SK-N-MC (cell line): ENCODE measurements at regions not wholly inside any gene's neighbourhood (a gene's known extent, or its start where the extent isn't known, plus 50 kb on each side); places are given as distances from the start of the nearest gene placed in this dataset.
"Not testable (repeated sequence)": the region's sequence is repeated elsewhere in the genome, so short reads cannot be mapped to it uniquely, and the experiment has no call there.

Experiments
- DNase-seq: peaks from one replicate; pipeline ENCODE4 v3.0.0-alpha.2; 2011; ENCODE audit warnings: low read depth, low spot score
- H3K27ac ChIP-seq: fragments of 200-600 bp; sonication (generic); 2 replicates; pipeline ENCODE4 v1.5.1; 2016; ENCODE audit warnings: mixed run types
- H3K36me3 ChIP-seq: fragments of 200-600 bp; sonication (generic); 2 replicates; pipeline ENCODE4 v1.6.1; 2017; ENCODE audit warnings: antibody characterized with exemption, low read length, mixed read lengths; ENCODE audit not compliant: insufficient read depth
- H3K4me3 ChIP-seq: fragments of 200-600 bp; sonication (generic); 2 replicates; pipeline ENCODE4 v1.5.1; 2016
- H3K9ac ChIP-seq: fragments of 200-600 bp; sonication (generic); 2 replicates; pipeline ENCODE4 v1.8.0; 2017; ENCODE audit warnings: mixed run types, mixed read lengths; ENCODE audit not compliant: insufficient read length
- H3K9me3 ChIP-seq: fragments of 200-600 bp; sonication (generic); 2 replicates; pipeline ENCODE4 v1.6.1; 2017; ENCODE audit warnings: low read depth, mild to moderate bottlenecking, antibody characterized with exemption, low read length, moderate library complexity, mixed read lengths
- EZH2 ChIP-seq: fragments of 200-600 bp; sonication (generic); IDR thresholded peaks from one replicate; pipeline ENCODE4 v1.6.1; 2017; ENCODE audit warnings: antibody characterized with exemption
- FOXP2 ChIP-seq: optimal IDR thresholded peaks from 2 replicates; pipeline ENCODE3; 2011; ENCODE audit warnings: mild to moderate bottlenecking, moderate library complexity; ENCODE audit not compliant: insufficient read depth; ENCODE audit errors: extremely low read length, control extremely low read depth
- POLR2AphosphoS5 ChIP-seq: IDR thresholded peaks from 2 replicates; pipeline ENCODE4 v1.6.1; 2012; ENCODE audit warnings: mild to moderate bottlenecking, low read depth, low read length, borderline replicate concordance

DNA sequence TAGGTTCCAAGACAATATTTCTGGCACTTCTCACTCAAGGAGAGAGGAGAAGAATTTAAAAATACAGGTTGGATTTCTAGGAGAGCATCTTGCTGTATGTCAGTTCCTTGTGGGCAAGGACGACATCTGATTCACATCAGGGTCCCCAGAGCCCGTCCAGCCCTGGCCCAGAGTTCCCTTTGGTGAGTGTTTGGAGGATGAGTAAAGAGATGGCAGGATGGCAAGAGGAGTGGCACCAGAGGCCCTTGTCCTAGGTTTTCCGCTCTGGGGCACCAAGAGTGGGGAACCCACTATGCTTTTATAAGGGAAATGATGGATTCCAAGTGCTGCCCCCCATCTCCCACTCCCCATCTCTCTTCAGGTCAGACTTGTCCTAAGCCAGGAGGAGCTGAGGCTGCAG lies 181.8 kb downstream of the TBC1D2B start:
- H3K9me3 ChIP-seq = no peaks in the 10 kb centered on the region
- H3K36me3 ChIP-seq = no peaks in the 10 kb centered on the region
- H3K9ac ChIP-seq = no peak overlapping the region
- DNase-seq = no peak
- no peak for TF ChIP-seq EZH2
- no peak for TF ChIP-seq POLR2AphosphoS5
- TF ChIP-seq FOXP2 = no peak
- no peak overlapping the region for H3K27ac ChIP-seq
- H3K4me3 ChIP-seq = no peak overlapping the region

DNA sequence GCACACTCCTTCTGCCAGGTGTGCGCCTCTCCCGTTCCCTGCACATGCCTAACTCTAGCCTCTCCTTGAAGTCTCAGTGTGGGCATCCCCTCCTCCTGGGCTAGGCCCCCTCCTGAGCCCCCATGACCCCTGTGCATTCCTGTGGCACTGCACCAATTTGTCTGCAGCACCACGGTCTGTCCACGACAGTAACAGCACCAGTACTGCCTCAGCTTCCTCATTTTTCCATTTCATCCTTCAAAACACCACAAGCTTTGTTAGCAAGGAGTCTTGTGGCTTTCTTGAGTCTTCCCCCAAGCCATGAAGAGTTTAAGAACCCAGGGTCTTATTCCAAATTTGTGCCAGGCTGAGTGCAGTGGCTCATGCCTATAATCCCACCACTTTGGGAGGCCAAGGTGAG lies 182.4 kb downstream of the TBC1D2B start:
- not testable (repeated sequence) for DNase-seq, H3K9ac ChIP-seq, H3K27ac ChIP-seq, H3K9me3 ChIP-seq, H3K4me3 ChIP-seq, H3K36me3 ChIP-seq

DNA sequence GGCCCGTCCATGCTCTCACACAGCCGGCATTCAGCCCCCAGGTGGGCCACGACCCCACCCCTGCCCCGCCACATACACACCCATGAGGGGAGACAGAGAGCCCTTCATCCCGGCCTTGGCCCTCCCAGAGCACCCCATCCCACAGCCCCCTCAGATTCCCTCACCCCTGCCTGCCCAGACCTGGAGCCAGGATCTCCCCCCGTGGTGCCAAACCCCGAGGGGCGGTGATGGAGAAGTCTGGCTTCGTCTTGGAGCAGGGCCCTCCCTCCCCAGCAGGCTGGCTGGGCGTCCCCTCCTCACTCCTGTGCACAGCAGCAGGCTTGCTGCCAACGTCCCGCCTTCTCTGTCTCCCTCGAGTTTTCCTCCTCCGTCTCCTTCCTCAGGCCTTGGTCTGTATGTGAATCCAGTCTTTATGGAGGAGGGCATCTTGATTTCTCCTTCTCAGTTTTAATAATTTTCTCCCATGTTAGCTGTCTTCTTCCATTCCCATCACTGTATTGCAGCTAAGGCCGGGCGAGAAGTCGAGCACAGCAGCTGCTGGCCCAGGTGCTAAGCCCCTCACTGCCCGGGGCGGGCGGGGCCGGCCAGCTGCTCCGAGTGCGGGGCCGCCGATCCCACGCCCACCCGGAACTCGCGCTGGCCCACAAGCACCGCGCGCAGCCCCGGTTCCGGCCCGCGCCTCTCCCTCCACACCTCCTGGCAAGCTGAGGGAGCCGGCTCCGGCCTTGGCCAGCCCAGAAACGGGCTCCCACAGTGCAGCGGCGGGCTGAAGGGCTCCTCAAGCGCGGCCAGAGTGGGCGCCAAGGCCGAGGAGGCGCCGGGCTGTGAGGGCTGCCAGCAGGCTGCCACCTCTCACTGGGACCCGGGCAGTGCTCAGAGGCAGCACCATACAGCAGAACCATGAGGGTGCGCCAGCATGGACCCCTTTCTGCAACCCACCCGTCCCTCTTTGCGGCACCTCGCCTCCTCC lies 183.6 kb downstream of the TBC1D2B start:
- H3K27ac ChIP-seq, H3K9ac ChIP-seq, H3K4me3 ChIP-seq, DNase-seq, H3K9me3 ChIP-seq, H3K36me3 ChIP-seq: not testable (repeated sequence)

DNA sequence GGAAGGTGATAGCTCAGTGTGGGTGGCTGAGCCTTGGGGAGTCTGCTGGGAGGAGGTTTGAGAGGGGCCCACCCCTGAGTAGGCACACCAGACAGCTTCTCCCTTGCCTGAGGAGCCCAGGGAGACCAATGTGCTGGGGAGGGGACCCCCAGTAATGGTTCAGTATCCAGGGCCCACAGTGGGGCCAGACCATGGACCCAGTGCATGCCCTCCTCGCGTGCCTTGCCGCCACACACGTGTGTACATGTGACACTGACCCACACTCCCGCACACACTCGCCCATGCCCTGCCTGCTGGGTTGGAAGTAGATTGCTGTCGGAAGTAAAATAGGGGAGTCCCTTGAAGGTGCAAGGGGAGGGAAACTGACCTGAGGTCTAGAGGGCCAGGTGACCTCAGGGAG lies 184.3 kb downstream of the TBC1D2B start:
- H3K36me3 ChIP-seq, H3K27ac ChIP-seq, DNase-seq, H3K9me3 ChIP-seq, H3K9ac ChIP-seq, H3K4me3 ChIP-seq: not testable (repeated sequence)

DNA sequence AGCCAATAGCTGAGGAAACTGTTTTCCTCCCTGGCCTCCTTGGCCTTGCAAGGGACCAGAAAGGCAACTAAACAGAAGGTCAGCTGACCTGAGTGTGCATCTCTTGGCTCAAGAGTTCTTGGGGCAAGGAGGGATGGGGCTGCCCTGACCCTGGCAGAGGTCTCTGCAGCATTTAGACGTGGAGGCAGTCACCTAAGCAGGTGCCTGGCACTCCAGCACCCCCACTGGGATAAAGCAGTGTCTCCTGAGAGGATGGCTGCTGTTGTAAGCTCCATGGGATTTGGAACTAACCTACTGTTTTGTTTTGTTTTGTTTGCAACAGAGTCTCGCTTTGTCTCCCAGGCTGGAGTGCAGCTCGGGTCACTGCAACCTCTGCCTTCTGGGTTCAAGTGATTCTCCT lies 185.2 kb downstream of the TBC1D2B start:
- H3K4me3 ChIP-seq = no peak overlapping the region
- DNase-seq = no peak
- no peak overlapping the region for H3K9ac ChIP-seq

DNA sequence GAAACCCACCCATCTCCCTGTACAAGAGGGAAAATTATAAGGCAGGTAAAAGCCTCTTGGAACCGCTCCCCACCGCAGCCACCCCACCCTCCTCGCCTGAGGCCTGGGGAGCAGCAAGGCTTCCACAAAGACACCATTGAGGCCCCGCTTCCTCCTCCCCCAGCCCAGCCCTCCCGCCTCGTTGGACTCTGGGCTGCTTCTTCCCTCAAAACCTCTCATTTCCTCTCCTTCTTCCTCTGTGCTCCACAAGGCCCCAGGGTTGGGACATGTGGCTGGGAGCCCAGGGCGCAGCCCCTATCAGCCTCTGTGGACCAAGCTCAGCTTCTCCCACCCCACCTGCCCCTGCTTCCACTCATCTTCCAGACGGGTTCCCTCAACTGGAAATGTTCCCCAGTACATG lies 185.6 kb downstream of the TBC1D2B start:
- not testable (repeated sequence) for H3K4me3 ChIP-seq, H3K9ac ChIP-seq, H3K27ac ChIP-seq, H3K9me3 ChIP-seq, DNase-seq, H3K36me3 ChIP-seq

More for the DNA sequence above, 185.2 kb downstream of the TBC1D2B start:
- Histone ChIP-seq H3K27ac (no peak overlapping the region), H3K36me3 (no peaks in the 10 kb centered on the region), H3K9me3 (no peaks in the 10 kb centered on the region)
- TF ChIP-seq EZH2 = no peak
- no peak for TF ChIP-seq POLR2AphosphoS5
- TF ChIP-seq FOXP2 = no peak

DNA sequence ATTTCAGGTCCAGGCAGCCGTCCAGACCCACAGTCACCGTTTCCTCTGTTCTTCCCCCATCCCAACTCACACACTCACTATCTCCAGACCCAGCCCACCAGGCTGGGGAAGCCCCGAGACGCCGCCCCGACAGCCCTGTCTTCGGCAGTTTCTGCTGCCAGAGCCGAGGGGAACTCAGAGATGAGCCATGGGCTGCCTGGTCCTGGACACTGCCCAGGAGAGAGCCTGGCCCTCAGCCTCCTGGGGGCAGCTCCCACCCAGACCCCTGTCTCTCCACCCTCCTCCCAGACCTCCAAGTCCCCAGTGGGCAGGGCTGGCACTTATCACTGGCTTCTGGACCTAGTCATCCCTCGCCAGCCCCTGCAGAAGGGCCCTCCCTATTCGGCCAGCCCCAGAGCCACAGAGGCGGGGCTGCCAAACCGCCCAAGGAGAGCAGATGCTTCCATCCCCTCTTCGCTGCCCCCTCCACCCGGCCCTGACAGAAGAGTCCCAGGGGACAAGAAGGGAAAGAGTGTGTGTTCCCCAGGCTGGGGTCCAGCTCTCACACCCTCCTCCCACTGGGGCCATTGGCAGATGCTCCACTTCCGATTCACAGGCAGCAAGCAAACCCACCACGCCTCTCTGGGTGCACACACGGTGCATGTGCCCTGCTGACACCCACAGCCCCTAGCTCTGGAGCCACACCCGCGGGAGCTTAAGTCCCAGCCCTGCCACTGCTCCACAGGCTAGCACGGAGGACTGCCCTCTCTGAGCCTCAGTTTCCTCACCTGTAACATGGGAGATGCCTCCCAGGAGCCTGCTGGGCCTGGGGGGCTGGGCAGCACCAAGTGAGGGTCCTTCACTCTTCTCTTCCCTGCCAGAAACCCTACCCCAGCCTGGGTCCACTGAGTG lies 186.4 kb downstream of the TBC1D2B start:
- H3K9me3 ChIP-seq, H3K36me3 ChIP-seq, H3K27ac ChIP-seq, H3K9ac ChIP-seq, H3K4me3 ChIP-seq, DNase-seq: not testable (repeated sequence)

DNA sequence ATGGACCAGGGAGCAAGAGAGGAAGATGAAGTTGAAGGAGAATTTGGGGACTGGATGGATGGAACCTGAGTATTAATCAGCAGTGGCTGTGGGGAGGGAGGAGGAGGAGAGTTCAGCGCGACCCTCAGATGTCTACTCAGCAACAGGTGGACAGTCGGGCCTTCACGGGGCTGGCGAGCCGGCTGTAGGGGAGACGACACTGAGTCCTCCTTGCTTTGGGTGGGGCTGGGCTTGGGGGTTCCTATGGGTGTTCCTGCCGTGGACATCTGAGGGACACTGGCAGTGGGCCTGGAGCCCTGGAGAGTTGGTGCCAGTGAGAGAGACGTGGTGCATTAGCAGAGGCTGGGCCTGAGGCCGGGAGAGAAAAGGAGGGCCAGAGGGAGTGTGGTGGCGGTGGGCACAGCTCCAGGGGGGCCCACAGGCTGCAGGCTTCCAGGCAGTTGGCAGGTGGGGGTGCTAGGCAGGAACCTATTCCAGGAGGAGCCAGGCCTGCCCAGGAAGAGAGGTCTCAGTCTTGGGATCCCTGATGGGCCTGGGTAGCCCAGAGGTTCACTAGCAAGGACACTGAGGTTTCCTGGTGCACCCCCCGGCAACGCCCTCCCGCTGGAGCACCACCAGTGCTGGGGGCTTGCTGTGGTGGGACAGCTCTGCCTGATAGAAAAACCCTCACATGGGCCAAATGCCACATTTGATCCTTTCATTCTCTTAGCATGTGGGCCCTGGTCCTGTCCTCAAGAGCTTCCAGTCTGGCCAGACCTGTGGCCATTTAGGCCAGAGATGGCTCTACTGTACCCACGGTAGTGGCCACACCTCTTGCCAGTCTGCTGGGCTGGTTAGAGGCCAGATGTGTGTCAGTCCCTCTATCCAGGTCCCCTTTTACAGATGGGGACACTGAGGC lies 187.4 kb downstream of the TBC1D2B start:
- not testable (repeated sequence) for H3K27ac ChIP-seq, H3K9me3 ChIP-seq, H3K4me3 ChIP-seq, DNase-seq, H3K9ac ChIP-seq, H3K36me3 ChIP-seq
